MM.1S (cell line): ENCODE measurements at regions not wholly inside any gene's neighbourhood (a gene's known extent, or its start where the extent isn't known, plus 50 kb on each side); places are given as distances from the start of the nearest gene placed in this dataset.

ENCODE experiments used
- EZH2phosphoT487 ChIP-seq: fragments of 300-600 bp; sonication (generic); IDR thresholded peaks from 2 replicates; pipeline ENCODE4 v1.6.1; 2018; ENCODE audit warnings: antibody characterized with exemption, low read length
- TF ChIP-seq, protein P1 (sequence below): fragments of 300-600 bp; sonication (generic); IDR thresholded peaks from 2 replicates; pipeline ENCODE4 v1.5.1; 2016; ENCODE audit warnings: antibody characterized with exemption, low read length, mixed read lengths

GRCh38 chr10:21285207-21285606, 240.3 kb downstream of the SKIDA1 start:
- TF ChIP-seq, protein P1, sequence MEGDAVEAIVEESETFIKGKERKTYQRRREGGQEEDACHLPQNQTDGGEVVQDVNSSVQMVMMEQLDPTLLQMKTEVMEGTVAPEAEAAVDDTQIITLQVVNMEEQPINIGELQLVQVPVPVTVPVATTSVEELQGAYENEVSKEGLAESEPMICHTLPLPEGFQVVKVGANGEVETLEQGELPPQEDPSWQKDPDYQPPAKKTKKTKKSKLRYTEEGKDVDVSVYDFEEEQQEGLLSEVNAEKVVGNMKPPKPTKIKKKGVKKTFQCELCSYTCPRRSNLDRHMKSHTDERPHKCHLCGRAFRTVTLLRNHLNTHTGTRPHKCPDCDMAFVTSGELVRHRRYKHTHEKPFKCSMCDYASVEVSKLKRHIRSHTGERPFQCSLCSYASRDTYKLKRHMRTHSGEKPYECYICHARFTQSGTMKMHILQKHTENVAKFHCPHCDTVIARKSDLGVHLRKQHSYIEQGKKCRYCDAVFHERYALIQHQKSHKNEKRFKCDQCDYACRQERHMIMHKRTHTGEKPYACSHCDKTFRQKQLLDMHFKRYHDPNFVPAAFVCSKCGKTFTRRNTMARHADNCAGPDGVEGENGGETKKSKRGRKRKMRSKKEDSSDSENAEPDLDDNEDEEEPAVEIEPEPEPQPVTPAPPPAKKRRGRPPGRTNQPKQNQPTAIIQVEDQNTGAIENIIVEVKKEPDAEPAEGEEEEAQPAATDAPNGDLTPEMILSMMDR: no peak
- no peak for TF ChIP-seq EZH2phosphoT487
